Tibial nerve (tissue), 4 donors: ENCODE measurements at regions not wholly inside any gene's neighbourhood (a gene's known extent, or its start where the extent isn't known, plus 50 kb on each side); places are given as distances from the start of the nearest gene placed in this dataset.

Source experiments
- EP300 ChIP-seq, 2 donors: sonication (generic); formaldehyde crosslinking; IDR thresholded peaks; one replicate each; pipeline ENCODE4 v1.6.1; 2017; ENCODE audit warnings: antibody characterized with exemption in 2 of 2, mild to moderate bottlenecking in 1 of 2
- POLR2A ChIP-seq, 2 donors: fragments of 450-650 bp; IDR thresholded peaks; one replicate each; pipeline ENCODE4 v1.6.1; 2017; ENCODE audit warnings: antibody characterized with exemption in 2 of 2, mild to moderate bottlenecking in 2 of 2, moderate library complexity in 2 of 2
- TF ChIP-seq, protein P1 (sequence below), 5 experiments: fragments of 200-600 bp in 3 of 5; fragments of 450-650 bp in 2 of 5; sonication (generic) in 3 of 5; IDR thresholded peaks; one replicate each; pipeline ENCODE4 v1.5.1; 2016 to 2019; ENCODE audit warnings: antibody characterized with exemption in 5 of 5, mild to moderate bottlenecking in 3 of 5, moderate library complexity in 2 of 5

DNA sequence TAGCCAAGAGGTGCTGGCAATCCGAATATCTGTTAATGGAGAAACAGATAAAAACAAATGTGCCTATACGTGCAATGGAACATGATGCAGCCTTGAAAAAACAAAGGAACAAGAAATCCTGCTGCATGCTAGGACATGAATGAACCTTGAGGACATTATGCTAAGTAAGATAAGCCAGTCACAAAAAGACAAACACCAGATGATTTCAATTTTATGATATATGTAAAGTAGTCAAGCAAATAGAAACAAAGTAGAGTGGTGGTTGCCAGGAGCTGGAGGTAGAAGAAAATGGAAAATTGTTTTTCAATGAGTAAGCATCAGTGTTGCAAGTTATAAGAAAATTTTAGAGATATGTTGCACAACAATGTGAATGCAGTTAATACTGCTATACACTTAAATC lies 409.7 kb upstream of the CDH8 start:
- no peak for TF ChIP-seq EP300 (IDR thresholded peaks at IDR 0.05)
- TF ChIP-seq POLR2A (IDR thresholded peaks at IDR 0.05): no peak
- TF ChIP-seq, protein P1, sequence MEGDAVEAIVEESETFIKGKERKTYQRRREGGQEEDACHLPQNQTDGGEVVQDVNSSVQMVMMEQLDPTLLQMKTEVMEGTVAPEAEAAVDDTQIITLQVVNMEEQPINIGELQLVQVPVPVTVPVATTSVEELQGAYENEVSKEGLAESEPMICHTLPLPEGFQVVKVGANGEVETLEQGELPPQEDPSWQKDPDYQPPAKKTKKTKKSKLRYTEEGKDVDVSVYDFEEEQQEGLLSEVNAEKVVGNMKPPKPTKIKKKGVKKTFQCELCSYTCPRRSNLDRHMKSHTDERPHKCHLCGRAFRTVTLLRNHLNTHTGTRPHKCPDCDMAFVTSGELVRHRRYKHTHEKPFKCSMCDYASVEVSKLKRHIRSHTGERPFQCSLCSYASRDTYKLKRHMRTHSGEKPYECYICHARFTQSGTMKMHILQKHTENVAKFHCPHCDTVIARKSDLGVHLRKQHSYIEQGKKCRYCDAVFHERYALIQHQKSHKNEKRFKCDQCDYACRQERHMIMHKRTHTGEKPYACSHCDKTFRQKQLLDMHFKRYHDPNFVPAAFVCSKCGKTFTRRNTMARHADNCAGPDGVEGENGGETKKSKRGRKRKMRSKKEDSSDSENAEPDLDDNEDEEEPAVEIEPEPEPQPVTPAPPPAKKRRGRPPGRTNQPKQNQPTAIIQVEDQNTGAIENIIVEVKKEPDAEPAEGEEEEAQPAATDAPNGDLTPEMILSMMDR (IDR thresholded peaks at IDR 0.05): no peak
